ENCODE measurements at regions not wholly inside any gene's neighbourhood (a gene's known extent, or its start where the extent isn't known, plus 50 kb on each side); places are given as distances from the start of the nearest gene placed in this dataset.
"Not testable (repeated sequence)": the region's sequence is repeated elsewhere in the genome, so short reads cannot be mapped to it uniquely, and the experiment has no call there.

GRCh38 chr2:91839904-91840868, 3031.0 kb upstream of the TEKT4 start:
- DNase-seq, result no peak

GRCh38 chr2:91842264-91842663, 3029.0 kb upstream of the TEKT4 start:
- DNase-seq, result not testable (repeated sequence)

GRCh38 chr2:91842913-91843312, 3028.3 kb upstream of the TEKT4 start:
- not testable (repeated sequence) for DNase-seq

- DNase-seq, result not testable (repeated sequence)
These were observed 3027.3 kb upstream of the TEKT4 start for GRCh38 chr2:91843723-91844450.

- not testable (repeated sequence) for DNase-seq
These were observed 3026.8 kb upstream of the TEKT4 start for GRCh38 chr2:91844451-91844825.

GRCh38 chr2:91846388-91846787, 3024.8 kb upstream of the TEKT4 start:
- not testable (repeated sequence) for DNase-seq

- not testable (repeated sequence) for DNase-seq
These were observed 3019.4 kb upstream of the TEKT4 start for GRCh38 chr2:91851689-91852420.

GRCh38 chr2:91856971-91857370, 3014.3 kb upstream of the TEKT4 start:
- not testable (repeated sequence) for DNase-seq

- not testable (repeated sequence) for DNase-seq
These were observed 3013.5 kb upstream of the TEKT4 start for GRCh38 chr2:91857711-91858110.

- DNase-seq, result not testable (repeated sequence)
These were observed 2999.5 kb upstream of the TEKT4 start for GRCh38 chr2:91871716-91872115.

- not testable (repeated sequence) for DNase-seq
These were observed 2997.8 kb upstream of the TEKT4 start for GRCh38 chr2:91873416-91873815.

GRCh38 chr2:91877658-91878210, 2993.5 kb upstream of the TEKT4 start:
- not testable (repeated sequence) for DNase-seq

GRCh38 chr2:91895091-91895490, 2976.1 kb upstream of the TEKT4 start:
- not testable (repeated sequence) for DNase-seq

GRCh38 chr2:91917602-91918001, 2953.6 kb upstream of the TEKT4 start:
- DNase-seq, result not testable (repeated sequence)
